Progenitor cell of endocrine pancreas (in vitro differentiated cells): ENCODE measurements at regions not wholly inside any gene's neighbourhood (a gene's known extent, or its start where the extent isn't known, plus 50 kb on each side); places are given as distances from the start of the nearest gene placed in this dataset.

Experiments used
- DNase-seq: peaks from one replicate; pipeline ENCODE4 v3.0.0; 2021; ENCODE audit warnings: low spot score; ENCODE audit not compliant: unreplicated experiment
- H3K27ac Mint-ChIP-seq: 2 replicates; pipeline ENCODE4 v1.8.0; 2021; ENCODE audit warnings: mild to moderate bottlenecking, moderate library complexity, mixed read lengths
- H3K27me3 Mint-ChIP-seq: 2 replicates; pipeline ENCODE4 v1.8.0; 2021; ENCODE audit warnings: mixed read lengths
- H3K36me3 Mint-ChIP-seq: 2 replicates; pipeline ENCODE4 v1.8.0; 2022; ENCODE audit warnings: mixed read lengths; ENCODE audit not compliant: insufficient read depth
- H3K4me1 Mint-ChIP-seq: 2 replicates; pipeline ENCODE4 v1.8.0; 2021; ENCODE audit warnings: low read depth, mixed read lengths
- H3K4me3 Mint-ChIP-seq: 2 replicates; pipeline ENCODE4 v1.8.0; 2021; ENCODE audit warnings: low read depth, mild to moderate bottlenecking, moderate library complexity, mixed read lengths
- H3K9me3 Mint-ChIP-seq: 2 replicates; pipeline ENCODE4 v1.8.0; 2021; ENCODE audit warnings: low read depth, mixed read lengths
- TF ChIP-seq, protein P1 (sequence below): fragments of 200-600 bp; sonication (generic); IDR thresholded peaks from one replicate; pipeline ENCODE4 v1.5.0; 2021; ENCODE audit warnings: antibody characterized with exemption, mild to moderate bottlenecking; ENCODE audit not compliant: unreplicated experiment

DNA sequence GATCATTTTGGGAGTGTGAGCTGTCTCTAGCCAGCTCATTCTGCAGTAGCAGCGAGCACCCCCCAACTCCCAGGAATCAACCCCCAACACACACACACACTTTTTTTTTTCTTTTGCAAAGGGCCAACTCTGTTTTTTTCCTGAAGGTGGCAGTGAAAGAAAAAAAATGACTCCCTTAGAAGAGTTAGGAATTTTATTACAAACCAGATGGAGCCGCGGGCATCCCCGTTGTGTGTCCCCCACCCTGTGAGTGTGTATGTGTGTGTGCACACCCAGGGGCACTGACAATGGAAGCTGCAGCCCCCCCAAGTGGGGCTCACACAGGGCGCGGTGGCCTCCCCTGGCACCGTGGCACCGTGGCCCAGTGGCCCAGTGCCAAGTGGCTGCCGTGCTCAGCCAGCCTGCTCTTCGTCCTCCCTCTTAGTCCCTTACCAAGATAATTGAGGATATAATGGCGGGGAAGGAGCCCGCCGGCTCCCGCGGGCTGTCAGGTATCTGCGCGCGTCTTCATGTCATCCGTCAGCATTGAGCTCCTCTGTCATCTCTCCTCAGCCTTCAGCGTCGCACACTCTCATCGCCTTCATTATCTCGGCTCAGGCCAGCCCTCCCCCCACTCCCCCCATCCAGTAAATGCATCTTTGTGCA is 314.1 kb downstream of the ZNF536 start:
- no peak for DNase-seq
- no peak overlapping the region for H3K27ac Mint-ChIP-seq
- H3K36me3 Mint-ChIP-seq: no peaks in the 10 kb centered on the region
- peaks cover 16% of the 10 kb centered on the region for H3K4me1 Mint-ChIP-seq
- peaks cover 60% of the 10 kb centered on the region for H3K27me3 Mint-ChIP-seq
- H3K9me3 Mint-ChIP-seq: no peaks in the 10 kb centered on the region
- H3K4me3 Mint-ChIP-seq: no peak overlapping the region
- TF ChIP-seq, protein P1, sequence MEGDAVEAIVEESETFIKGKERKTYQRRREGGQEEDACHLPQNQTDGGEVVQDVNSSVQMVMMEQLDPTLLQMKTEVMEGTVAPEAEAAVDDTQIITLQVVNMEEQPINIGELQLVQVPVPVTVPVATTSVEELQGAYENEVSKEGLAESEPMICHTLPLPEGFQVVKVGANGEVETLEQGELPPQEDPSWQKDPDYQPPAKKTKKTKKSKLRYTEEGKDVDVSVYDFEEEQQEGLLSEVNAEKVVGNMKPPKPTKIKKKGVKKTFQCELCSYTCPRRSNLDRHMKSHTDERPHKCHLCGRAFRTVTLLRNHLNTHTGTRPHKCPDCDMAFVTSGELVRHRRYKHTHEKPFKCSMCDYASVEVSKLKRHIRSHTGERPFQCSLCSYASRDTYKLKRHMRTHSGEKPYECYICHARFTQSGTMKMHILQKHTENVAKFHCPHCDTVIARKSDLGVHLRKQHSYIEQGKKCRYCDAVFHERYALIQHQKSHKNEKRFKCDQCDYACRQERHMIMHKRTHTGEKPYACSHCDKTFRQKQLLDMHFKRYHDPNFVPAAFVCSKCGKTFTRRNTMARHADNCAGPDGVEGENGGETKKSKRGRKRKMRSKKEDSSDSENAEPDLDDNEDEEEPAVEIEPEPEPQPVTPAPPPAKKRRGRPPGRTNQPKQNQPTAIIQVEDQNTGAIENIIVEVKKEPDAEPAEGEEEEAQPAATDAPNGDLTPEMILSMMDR: peak; percentile 13

GRCh38 chr19:30685426-30686000 is 313.3 kb downstream of the ZNF536 start:
- H3K4me3 Mint-ChIP-seq: no peak overlapping the region
- no peaks in the 10 kb centered on the region for H3K9me3 Mint-ChIP-seq
- DNase-seq: no peak
- peaks cover 57% of the 10 kb centered on the region for H3K27me3 Mint-ChIP-seq
- TF ChIP-seq, protein P1: no peak
- H3K27ac Mint-ChIP-seq: no peak overlapping the region
- peaks cover 9% of the 10 kb centered on the region for H3K4me1 Mint-ChIP-seq
- no peaks in the 10 kb centered on the region for H3K36me3 Mint-ChIP-seq

DNA sequence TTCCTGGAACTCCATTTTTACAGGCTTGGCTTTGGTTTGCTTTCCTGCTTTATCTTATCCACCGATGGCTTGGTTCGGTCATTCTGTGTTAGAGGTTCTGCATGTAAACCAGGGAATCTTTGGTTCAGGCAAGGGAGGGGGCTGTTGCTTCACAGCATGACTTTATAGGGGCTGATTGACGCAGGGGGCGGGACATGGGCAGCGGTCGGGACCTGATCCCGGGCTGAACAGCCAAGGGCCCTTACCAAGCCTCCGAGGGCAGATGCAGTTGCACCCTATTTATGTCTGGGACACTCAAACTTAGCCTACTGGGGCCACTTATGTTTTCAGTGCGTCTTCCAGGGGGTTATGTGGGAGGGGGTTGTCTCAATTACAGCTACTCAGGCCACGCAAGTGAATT is 312.4 kb downstream of the ZNF536 start:
- no peak overlapping the region for H3K4me3 Mint-ChIP-seq
- H3K27ac Mint-ChIP-seq: no peak overlapping the region
- H3K27me3 Mint-ChIP-seq: peaks cover 54% of the 10 kb centered on the region
- no peaks in the 10 kb centered on the region for H3K9me3 Mint-ChIP-seq
- no peak for DNase-seq
- no peaks in the 10 kb centered on the region for H3K36me3 Mint-ChIP-seq
- TF ChIP-seq, protein P1: no peak
- H3K4me1 Mint-ChIP-seq: peaks cover 8% of the 10 kb centered on the region

- no peaks in the 10 kb centered on the region for H3K36me3 Mint-ChIP-seq
- H3K4me1 Mint-ChIP-seq: peaks cover 6% of the 10 kb centered on the region
- peaks cover 46% of the 10 kb centered on the region for H3K27me3 Mint-ChIP-seq
- TF ChIP-seq, protein P1: peak; percentile 95
- no peaks in the 10 kb centered on the region for H3K9me3 Mint-ChIP-seq
- H3K4me3 Mint-ChIP-seq: no peak overlapping the region
- DNase-seq: peak; percentile 70
- H3K27ac Mint-ChIP-seq: peak overlapping the region; percentile 33
Measured at GRCh38 chr19:30682999-30683536, 310.9 kb downstream of the ZNF536 start.

DNA sequence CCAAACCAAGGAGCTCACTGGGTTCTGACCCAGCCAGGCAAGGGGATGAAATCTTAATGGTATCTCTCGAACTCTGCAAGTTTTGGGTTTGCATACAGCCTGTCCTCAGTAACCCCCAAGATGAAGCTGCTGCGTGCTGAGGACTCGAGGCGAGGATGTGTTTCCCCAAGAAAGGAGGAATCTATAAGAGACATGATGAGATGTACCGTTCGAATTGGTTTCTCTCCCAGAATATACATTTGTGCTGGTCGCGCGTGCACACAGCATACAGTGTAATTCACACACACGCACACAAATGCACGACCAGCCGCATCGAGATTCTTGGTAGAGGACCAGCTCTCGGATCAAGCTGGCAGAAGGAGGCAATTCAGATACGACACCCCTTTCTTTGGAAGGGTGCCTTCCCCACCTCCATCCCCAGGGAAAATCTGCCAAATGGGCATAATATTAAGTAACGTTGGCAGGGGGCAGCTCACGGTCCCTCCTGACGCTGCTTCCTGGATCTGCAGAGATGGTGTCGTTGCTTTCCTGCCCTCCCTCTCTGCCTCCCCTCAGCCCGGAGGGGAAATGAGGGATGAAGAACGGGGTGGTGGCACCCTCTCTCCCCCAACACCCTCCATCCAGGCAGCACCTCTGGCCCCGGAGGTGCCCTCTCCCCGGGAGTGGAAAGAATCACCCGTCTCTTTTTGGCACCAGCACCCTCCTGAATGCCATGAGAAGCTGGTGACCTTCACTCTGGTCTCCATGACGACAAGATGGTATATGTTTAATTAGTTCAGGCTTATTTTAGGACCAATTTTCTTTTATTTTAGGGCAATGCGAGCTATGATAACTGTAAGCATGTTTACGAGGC is 310.2 kb downstream of the ZNF536 start:
- no peak for DNase-seq
- Mint-ChIP-seq H3K27ac (peak overlapping the region; percentile 7), H3K27me3 (peaks cover 49% of the 10 kb centered on the region), H3K4me3 (no peak overlapping the region), H3K9me3 (no peaks in the 10 kb centered on the region), H3K4me1 (peaks cover 5% of the 10 kb centered on the region), H3K36me3 (no peaks in the 10 kb centered on the region)
- TF ChIP-seq, protein P1: no peak
